Skin of body (tissue), 1 donor: ENCODE measurements at regions not wholly inside any gene's neighbourhood (a gene's known extent, or its start where the extent isn't known, plus 50 kb on each side); places are given as distances from the start of the nearest gene placed in this dataset.
A peak's percentile ranks its signal among the peaks of the same experiment; 100 is the strongest.
"Not testable (repeated sequence)": the region's sequence is repeated elsewhere in the genome, so short reads cannot be mapped to it uniquely, and the experiment has no call there.

Experiments
- DNase-seq: peaks from one replicate; lab custom pipeline; 2025; lab: John Stamatoyannopoulos, UW

GRCh38 chr3:635393-635792, 438.8 kb downstream of the CHL1 start:
- no peak for DNase-seq

- no peak for DNase-seq
Measured at GRCh38 chr3:643376-643775, 446.8 kb downstream of the CHL1 start.

- no peak for DNase-seq
Measured at GRCh38 chr3:655824-656223, 437.0 kb upstream of the CNTN6 start.

GRCh38 chr3:661356-661755, 431.5 kb upstream of the CNTN6 start:
- no peak for DNase-seq

- peak; percentile 4 for DNase-seq
Measured at GRCh38 chr3:674116-674515, 418.7 kb upstream of the CNTN6 start.

- no peak for DNase-seq
Measured at GRCh38 chr3:675846-676245, 417.0 kb upstream of the CNTN6 start.

GRCh38 chr3:683770-684169, 409.1 kb upstream of the CNTN6 start:
- DNase-seq: no peak

GRCh38 chr3:690770-691169, 402.1 kb upstream of the CNTN6 start:
- DNase-seq: no peak

- no peak for DNase-seq
Measured at GRCh38 chr3:700514-700913, 392.3 kb upstream of the CNTN6 start.

GRCh38 chr3:707041-707440, 385.8 kb upstream of the CNTN6 start:
- DNase-seq: no peak

GRCh38 chr3:713006-713621, 379.7 kb upstream of the CNTN6 start:
- no peak for DNase-seq

GRCh38 chr3:713947-714620, 378.7 kb upstream of the CNTN6 start:
- no peak for DNase-seq

GRCh38 chr3:721086-721485, 371.7 kb upstream of the CNTN6 start:
- no peak for DNase-seq

GRCh38 chr3:732326-732928, 360.4 kb upstream of the CNTN6 start:
- no peak for DNase-seq

GRCh38 chr3:733313-733712, 359.5 kb upstream of the CNTN6 start:
- DNase-seq: no peak

- no peak for DNase-seq
Measured at GRCh38 chr3:757711-758110, 335.1 kb upstream of the CNTN6 start.

- no peak for DNase-seq
Measured at GRCh38 chr3:759106-759505, 333.7 kb upstream of the CNTN6 start.

- not testable (repeated sequence) for DNase-seq
Measured at GRCh38 chr3:773433-773832, 319.4 kb upstream of the CNTN6 start.

- no peak for DNase-seq
Measured at GRCh38 chr3:775178-775880, 317.5 kb upstream of the CNTN6 start.

- DNase-seq: no peak
Measured at GRCh38 chr3:780505-780904, 312.3 kb upstream of the CNTN6 start.

GRCh38 chr3:791442-791841, 301.4 kb upstream of the CNTN6 start:
- no peak for DNase-seq

- DNase-seq: no peak
Measured at GRCh38 chr3:792630-793029, 300.2 kb upstream of the CNTN6 start.
